ENCODE measurements at regions not wholly inside any gene's neighbourhood (a gene's known extent, or its start where the extent isn't known, plus 50 kb on each side); places are given as distances from the start of the nearest gene placed in this dataset.

DNA sequence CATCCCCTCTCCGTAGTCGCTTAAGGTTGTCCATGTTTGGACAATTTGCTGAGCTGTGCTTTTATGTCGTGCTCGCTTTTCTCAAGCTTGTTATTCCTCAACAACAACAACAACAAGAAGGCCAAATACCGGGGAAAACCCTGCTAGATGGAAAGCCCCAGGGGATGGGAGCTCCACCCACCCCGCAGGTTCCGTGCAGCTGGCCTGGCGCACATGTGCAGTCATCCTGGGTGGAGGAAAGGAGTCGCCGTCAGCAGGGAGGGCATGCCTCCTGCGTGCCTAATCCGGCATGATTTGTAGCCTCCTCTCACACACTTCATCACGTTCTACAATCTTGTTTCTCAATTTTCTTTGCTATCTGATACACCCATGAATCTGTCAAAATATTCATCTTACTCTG, 87.4 kb upstream of the SALL3 start:
- TF ChIP-seq, protein P1, sequence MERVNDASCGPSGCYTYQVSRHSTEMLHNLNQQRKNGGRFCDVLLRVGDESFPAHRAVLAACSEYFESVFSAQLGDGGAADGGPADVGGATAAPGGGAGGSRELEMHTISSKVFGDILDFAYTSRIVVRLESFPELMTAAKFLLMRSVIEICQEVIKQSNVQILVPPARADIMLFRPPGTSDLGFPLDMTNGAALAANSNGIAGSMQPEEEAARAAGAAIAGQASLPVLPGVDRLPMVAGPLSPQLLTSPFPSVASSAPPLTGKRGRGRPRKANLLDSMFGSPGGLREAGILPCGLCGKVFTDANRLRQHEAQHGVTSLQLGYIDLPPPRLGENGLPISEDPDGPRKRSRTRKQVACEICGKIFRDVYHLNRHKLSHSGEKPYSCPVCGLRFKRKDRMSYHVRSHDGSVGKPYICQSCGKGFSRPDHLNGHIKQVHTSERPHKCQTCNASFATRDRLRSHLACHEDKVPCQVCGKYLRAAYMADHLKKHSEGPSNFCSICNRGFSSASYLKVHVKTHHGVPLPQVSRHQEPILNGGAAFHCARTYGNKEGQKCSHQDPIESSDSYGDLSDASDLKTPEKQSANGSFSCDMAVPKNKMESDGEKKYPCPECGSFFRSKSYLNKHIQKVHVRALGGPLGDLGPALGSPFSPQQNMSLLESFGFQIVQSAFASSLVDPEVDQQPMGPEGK (CRISPR knock-in tag; IDR thresholded peaks at IDR 0.05; ENCODE audit: borderline replicate concordance) = no peak
- TF ChIP-seq RARB (CRISPR knock-in tag; IDR thresholded peaks at IDR 0.05) (no peak), ARNTL (CRISPR knock-in tag; IDR thresholded peaks at IDR 0.05; ENCODE audit: borderline replicate concordance, low read depth) (no peak), ZNF8 (CRISPR knock-in tag; IDR thresholded peaks at IDR 0.05) (no peak), ZNF565 (CRISPR knock-in tag; conservative IDR thresholded peaks at IDR 0.05; ENCODE audit: low read depth) (no peak), ZNF70 (CRISPR knock-in tag; IDR thresholded peaks at IDR 0.05) (no peak), SNAI2 (CRISPR knock-in tag; IDR thresholded peaks at IDR 0.05) (no peak), ZFP3 (CRISPR knock-in tag; IDR thresholded peaks at IDR 0.05) (no peak), PPARA (CRISPR knock-in tag; IDR thresholded peaks at IDR 0.05; ENCODE audit: borderline replicate concordance) (no peak), ISL1 (CRISPR knock-in tag; IDR thresholded peaks at IDR 0.05) (no peak)
- TF ChIP-seq, protein P2, sequence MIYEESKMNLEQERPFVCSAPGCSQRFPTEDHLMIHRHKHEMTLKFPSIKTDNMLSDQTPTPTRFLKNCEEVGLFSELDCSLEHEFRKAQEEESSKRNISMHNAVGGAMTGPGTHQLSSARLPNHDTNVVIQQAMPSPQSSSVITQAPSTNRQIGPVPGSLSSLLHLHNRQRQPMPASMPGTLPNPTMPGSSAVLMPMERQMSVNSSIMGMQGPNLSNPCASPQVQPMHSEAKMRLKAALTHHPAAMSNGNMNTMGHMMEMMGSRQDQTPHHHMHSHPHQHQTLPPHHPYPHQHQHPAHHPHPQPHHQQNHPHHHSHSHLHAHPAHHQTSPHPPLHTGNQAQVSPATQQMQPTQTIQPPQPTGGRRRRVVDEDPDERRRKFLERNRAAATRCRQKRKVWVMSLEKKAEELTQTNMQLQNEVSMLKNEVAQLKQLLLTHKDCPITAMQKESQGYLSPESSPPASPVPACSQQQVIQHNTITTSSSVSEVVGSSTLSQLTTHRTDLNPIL (CRISPR knock-in tag; IDR thresholded peaks at IDR 0.05; ENCODE audit: low read depth) = no peak
- TF ChIP-seq, protein P3, sequence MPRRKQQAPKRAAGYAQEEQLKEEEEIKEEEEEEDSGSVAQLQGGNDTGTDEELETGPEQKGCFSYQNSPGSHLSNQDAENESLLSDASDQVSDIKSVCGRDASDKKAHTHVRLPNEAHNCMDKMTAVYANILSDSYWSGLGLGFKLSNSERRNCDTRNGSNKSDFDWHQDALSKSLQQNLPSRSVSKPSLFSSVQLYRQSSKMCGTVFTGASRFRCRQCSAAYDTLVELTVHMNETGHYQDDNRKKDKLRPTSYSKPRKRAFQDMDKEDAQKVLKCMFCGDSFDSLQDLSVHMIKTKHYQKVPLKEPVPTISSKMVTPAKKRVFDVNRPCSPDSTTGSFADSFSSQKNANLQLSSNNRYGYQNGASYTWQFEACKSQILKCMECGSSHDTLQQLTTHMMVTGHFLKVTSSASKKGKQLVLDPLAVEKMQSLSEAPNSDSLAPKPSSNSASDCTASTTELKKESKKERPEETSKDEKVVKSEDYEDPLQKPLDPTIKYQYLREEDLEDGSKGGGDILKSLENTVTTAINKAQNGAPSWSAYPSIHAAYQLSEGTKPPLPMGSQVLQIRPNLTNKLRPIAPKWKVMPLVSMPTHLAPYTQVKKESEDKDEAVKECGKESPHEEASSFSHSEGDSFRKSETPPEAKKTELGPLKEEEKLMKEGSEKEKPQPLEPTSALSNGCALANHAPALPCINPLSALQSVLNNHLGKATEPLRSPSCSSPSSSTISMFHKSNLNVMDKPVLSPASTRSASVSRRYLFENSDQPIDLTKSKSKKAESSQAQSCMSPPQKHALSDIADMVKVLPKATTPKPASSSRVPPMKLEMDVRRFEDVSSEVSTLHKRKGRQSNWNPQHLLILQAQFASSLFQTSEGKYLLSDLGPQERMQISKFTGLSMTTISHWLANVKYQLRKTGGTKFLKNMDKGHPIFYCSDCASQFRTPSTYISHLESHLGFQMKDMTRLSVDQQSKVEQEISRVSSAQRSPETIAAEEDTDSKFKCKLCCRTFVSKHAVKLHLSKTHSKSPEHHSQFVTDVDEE (CRISPR knock-in tag; IDR thresholded peaks at IDR 0.05) = no peak
